ENCODE measurements at regions not wholly inside any gene's neighbourhood (a gene's known extent, or its start where the extent isn't known, plus 50 kb on each side); places are given as distances from the start of the nearest gene placed in this dataset.

- Mint-ChIP-seq H3K4me3 (no peak overlapping the region), H3K27me3 (no peaks in the 10 kb centered on the region), H3K4me1 (no peaks in the 10 kb centered on the region), H3K9me3 (peaks cover 3% of the 10 kb centered on the region), H3K36me3 (no peaks in the 10 kb centered on the region), H3K27ac (no peak overlapping the region)
- CTCF ChIA-PET: no interaction called here
- DNase-seq: no peak
These were observed 347.3 kb upstream of the TRPC7 start for GRCh38 chr5:136712628-136713027.

- CTCF ChIA-PET: no interaction called here
- no peak overlapping the region for H3K4me3 Mint-ChIP-seq
- H3K4me1 Mint-ChIP-seq: no peaks in the 10 kb centered on the region
- H3K27ac Mint-ChIP-seq: no peak overlapping the region
- H3K36me3 Mint-ChIP-seq: no peaks in the 10 kb centered on the region
- H3K9me3 Mint-ChIP-seq: peaks cover 1% of the 10 kb centered on the region
- DNase-seq: no peak
- H3K27me3 Mint-ChIP-seq: no peaks in the 10 kb centered on the region
These were observed 345.5 kb upstream of the TRPC7 start for GRCh38 chr5:136710834-136711233.

- Mint-ChIP-seq H3K4me1 (no peaks in the 10 kb centered on the region), H3K36me3 (no peaks in the 10 kb centered on the region), H3K4me3 (no peak overlapping the region), H3K9me3 (peaks cover 2% of the 10 kb centered on the region), H3K27me3 (no peaks in the 10 kb centered on the region), H3K27ac (no peak overlapping the region)
- CTCF ChIA-PET: no interaction called here
- DNase-seq: no peak
These were observed 338.4 kb upstream of the TRPC7 start for GRCh38 chr5:136703706-136704105.

- H3K27ac Mint-ChIP-seq: no peak overlapping the region
- no peaks in the 10 kb centered on the region for H3K36me3 Mint-ChIP-seq
- DNase-seq: no peak
- no peaks in the 10 kb centered on the region for H3K4me1 Mint-ChIP-seq
- no peak overlapping the region for H3K4me3 Mint-ChIP-seq
- peaks cover 2% of the 10 kb centered on the region for H3K9me3 Mint-ChIP-seq
- no peaks in the 10 kb centered on the region for H3K27me3 Mint-ChIP-seq
- CTCF ChIA-PET: no interaction called here
These were observed 337.7 kb upstream of the TRPC7 start for GRCh38 chr5:136703036-136703435.

- peaks cover 2% of the 10 kb centered on the region for H3K9me3 Mint-ChIP-seq
- no peaks in the 10 kb centered on the region for H3K36me3 Mint-ChIP-seq
- no peaks in the 10 kb centered on the region for H3K27me3 Mint-ChIP-seq
- no peak overlapping the region for H3K27ac Mint-ChIP-seq
- CTCF ChIA-PET: interaction anchor here (0.5 kb wide), 1 partner anchor 172 kb away, joined by 3 read pairs; no protein-coding TSS in a partner anchor
- no peaks in the 10 kb centered on the region for H3K4me1 Mint-ChIP-seq
- no peak overlapping the region for H3K4me3 Mint-ChIP-seq
- DNase-seq: no peak
These were observed 335.8 kb upstream of the TRPC7 start for GRCh38 chr5:136701191-136701590.

GRCh38 chr5:136699651-136700050, 334.3 kb upstream of the TRPC7 start:
- Mint-ChIP-seq H3K4me1 (no peaks in the 10 kb centered on the region), H3K27ac (no peak overlapping the region), H3K27me3 (no peaks in the 10 kb centered on the region), H3K4me3 (no peak overlapping the region), H3K36me3 (no peaks in the 10 kb centered on the region), H3K9me3 (peaks cover 2% of the 10 kb centered on the region)
- no peak for DNase-seq
- CTCF ChIA-PET: no interaction called here

- Mint-ChIP-seq H3K4me1 (no peaks in the 10 kb centered on the region), H3K4me3 (no peak overlapping the region), H3K36me3 (no peaks in the 10 kb centered on the region), H3K27ac (no peak overlapping the region), H3K27me3 (no peaks in the 10 kb centered on the region), H3K9me3 (peaks cover 2% of the 10 kb centered on the region)
- CTCF ChIA-PET: no interaction called here
- DNase-seq: no peak
These were observed 333.6 kb upstream of the TRPC7 start for GRCh38 chr5:136698970-136699369.

GRCh38 chr5:136694258-136694657, 328.9 kb upstream of the TRPC7 start:
- H3K9me3 Mint-ChIP-seq: peaks cover 2% of the 10 kb centered on the region
- no peaks in the 10 kb centered on the region for H3K4me1 Mint-ChIP-seq
- H3K27ac Mint-ChIP-seq: no peak overlapping the region
- H3K27me3 Mint-ChIP-seq: no peaks in the 10 kb centered on the region
- CTCF ChIA-PET: interaction anchor here (0.6 kb wide), 1 partner anchor 74 kb away, joined by 3 read pairs; no protein-coding TSS in a partner anchor
- no peak overlapping the region for H3K4me3 Mint-ChIP-seq
- DNase-seq: no peak
- no peaks in the 10 kb centered on the region for H3K36me3 Mint-ChIP-seq

GRCh38 chr5:136689552-136689951, 324.2 kb upstream of the TRPC7 start:
- no peaks in the 10 kb centered on the region for H3K36me3 Mint-ChIP-seq
- H3K27ac Mint-ChIP-seq: no peak overlapping the region
- H3K27me3 Mint-ChIP-seq: no peaks in the 10 kb centered on the region
- peaks cover 14% of the 10 kb centered on the region for H3K9me3 Mint-ChIP-seq
- H3K4me3 Mint-ChIP-seq: no peak overlapping the region
- CTCF ChIA-PET: no interaction called here
- no peak for DNase-seq
- H3K4me1 Mint-ChIP-seq: no peaks in the 10 kb centered on the region

GRCh38 chr5:136686192-136686872, 321.0 kb upstream of the TRPC7 start:
- Mint-ChIP-seq H3K9me3 (peaks cover 14% of the 10 kb centered on the region), H3K4me1 (no peaks in the 10 kb centered on the region), H3K27me3 (no peaks in the 10 kb centered on the region), H3K36me3 (no peaks in the 10 kb centered on the region), H3K4me3 (no peak overlapping the region), H3K27ac (no peak overlapping the region)
- CTCF ChIA-PET: interaction anchor here (0.7 kb wide), 1 partner anchor 9 kb away, joined by 3 read pairs; no protein-coding TSS in a partner anchor
- no peak for DNase-seq

- CTCF ChIA-PET: no interaction called here
- Mint-ChIP-seq H3K36me3 (no peaks in the 10 kb centered on the region), H3K27me3 (no peaks in the 10 kb centered on the region), H3K9me3 (peaks cover 5% of the 10 kb centered on the region), H3K4me3 (no peak overlapping the region), H3K4me1 (no peaks in the 10 kb centered on the region), H3K27ac (no peak overlapping the region)
- no peak for DNase-seq
These were observed 317.6 kb upstream of the TRPC7 start for GRCh38 chr5:136682986-136683385.

- CTCF ChIA-PET: no interaction called here
- H3K27ac Mint-ChIP-seq: no peak overlapping the region
- H3K36me3 Mint-ChIP-seq: no peaks in the 10 kb centered on the region
- no peaks in the 10 kb centered on the region for H3K27me3 Mint-ChIP-seq
- peaks cover 1% of the 10 kb centered on the region for H3K9me3 Mint-ChIP-seq
- no peak for DNase-seq
- no peak overlapping the region for H3K4me3 Mint-ChIP-seq
- H3K4me1 Mint-ChIP-seq: no peaks in the 10 kb centered on the region
These were observed 313.9 kb upstream of the TRPC7 start for GRCh38 chr5:136679233-136679632.

GRCh38 chr5:136677217-136677616, 311.9 kb upstream of the TRPC7 start:
- DNase-seq: no peak
- H3K9me3 Mint-ChIP-seq: peaks cover 1% of the 10 kb centered on the region
- no peaks in the 10 kb centered on the region for H3K4me1 Mint-ChIP-seq
- H3K27ac Mint-ChIP-seq: no peak overlapping the region
- H3K27me3 Mint-ChIP-seq: no peaks in the 10 kb centered on the region
- H3K36me3 Mint-ChIP-seq: no peaks in the 10 kb centered on the region
- CTCF ChIA-PET: no interaction called here
- H3K4me3 Mint-ChIP-seq: no peak overlapping the region

GRCh38 chr5:136676685-136677084, 311.3 kb upstream of the TRPC7 start:
- no peaks in the 10 kb centered on the region for H3K27me3 Mint-ChIP-seq
- peaks cover 1% of the 10 kb centered on the region for H3K9me3 Mint-ChIP-seq
- H3K36me3 Mint-ChIP-seq: no peaks in the 10 kb centered on the region
- H3K4me1 Mint-ChIP-seq: no peaks in the 10 kb centered on the region
- DNase-seq: no peak
- CTCF ChIA-PET: no interaction called here
- no peak overlapping the region for H3K27ac Mint-ChIP-seq
- no peak overlapping the region for H3K4me3 Mint-ChIP-seq

GRCh38 chr5:136675769-136676168, 310.4 kb upstream of the TRPC7 start:
- H3K4me3 Mint-ChIP-seq: no peak overlapping the region
- no peaks in the 10 kb centered on the region for H3K36me3 Mint-ChIP-seq
- no peak overlapping the region for H3K27ac Mint-ChIP-seq
- H3K4me1 Mint-ChIP-seq: no peaks in the 10 kb centered on the region
- no peak for DNase-seq
- no peaks in the 10 kb centered on the region for H3K27me3 Mint-ChIP-seq
- CTCF ChIA-PET: no interaction called here
- H3K9me3 Mint-ChIP-seq: peaks cover 1% of the 10 kb centered on the region
